ENCODE measurements at regions not wholly inside any gene's neighbourhood (a gene's known extent, or its start where the extent isn't known, plus 50 kb on each side); places are given as distances from the start of the nearest gene placed in this dataset.

DNA sequence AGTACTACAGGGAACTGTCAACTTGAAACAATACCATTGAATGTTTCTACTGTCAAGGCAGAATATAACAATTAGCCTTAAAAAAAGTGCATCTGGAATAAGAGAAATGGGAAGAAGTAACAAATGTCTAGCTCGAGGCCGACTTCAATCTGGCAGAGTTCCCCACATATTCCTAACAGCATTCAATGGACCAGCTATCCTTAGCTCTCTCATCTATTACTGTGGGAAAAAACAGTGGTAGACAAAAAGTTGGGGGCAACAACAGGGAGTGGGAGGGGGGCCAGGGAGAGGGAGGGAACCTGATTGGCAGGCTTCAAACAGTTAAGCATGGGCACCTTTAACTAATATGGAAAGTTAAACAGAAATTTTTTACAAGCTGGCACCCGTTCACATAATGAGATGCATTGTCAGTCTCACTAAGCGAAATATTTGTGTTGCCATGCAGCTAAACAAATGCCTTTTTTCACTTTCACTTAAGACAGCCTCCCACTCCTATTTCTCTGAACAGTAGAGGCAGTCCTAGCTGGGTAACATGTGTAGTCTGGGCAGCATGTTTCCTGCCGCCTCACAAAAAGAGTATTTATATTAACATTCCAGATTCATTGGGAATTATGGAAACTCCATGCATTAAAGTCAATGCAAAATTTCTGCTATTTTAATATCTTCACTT lies 62.2 kb upstream of the SOX6 start:
- no peaks in the 10 kb centered on the region for H3K4me1 ChIP-seq (ENCODE audit: control insufficient read depth, insufficient read depth, low read length)

DNA sequence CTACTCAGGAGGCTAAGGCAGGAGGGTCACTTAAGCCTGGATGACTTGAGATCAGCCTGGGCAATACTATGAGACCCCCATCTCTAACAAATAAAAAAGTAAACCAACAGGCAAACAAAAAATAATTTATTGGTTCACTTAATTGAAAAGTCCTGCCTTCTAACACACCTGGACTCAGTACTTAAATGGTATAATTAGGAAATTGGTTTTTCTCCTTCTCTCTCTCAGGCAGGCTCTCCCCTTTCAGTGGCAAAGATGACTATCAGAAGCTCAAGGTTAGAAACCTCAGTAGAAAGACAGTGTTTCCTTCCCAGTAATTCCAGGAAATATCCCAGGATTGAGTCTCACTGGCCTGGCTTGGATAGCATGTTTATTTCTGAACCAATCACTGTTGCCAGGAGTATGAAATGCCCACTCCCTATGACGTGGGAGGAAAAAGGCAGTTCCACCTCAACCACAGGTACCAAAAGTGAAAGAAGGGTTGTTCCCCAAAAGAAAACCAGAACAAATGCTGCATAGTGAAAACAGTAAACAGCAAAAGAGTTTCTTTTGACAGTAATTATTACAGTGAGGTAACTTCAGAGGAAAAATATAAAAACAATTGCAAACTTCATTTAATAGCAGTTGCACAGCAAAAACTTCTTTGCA lies 56.3 kb upstream of the SOX6 start:
- no peak for TF ChIP-seq IKZF3 (tag by site-specific recombination; IDR thresholded peaks at IDR 0.05)
- no peaks in the 10 kb centered on the region for H3K4me1 ChIP-seq (ENCODE audit: control insufficient read depth, insufficient read depth, low read length)
- no peak overlapping the region for H3K4me3 ChIP-seq (ENCODE audit: low read depth, low read length)
- no peaks in the 10 kb centered on the region for H3K36me3 ChIP-seq (ENCODE audit: control insufficient read depth in 2 of 2, insufficient read depth in 1 of 2, low read length in 2 of 2)
- ChIA-PET CTCF (interaction anchor here (0.7 kb wide), 1 partner anchor 583 kb away, joined by 3 read pairs; no protein-coding TSS in a partner anchor), POLR2A (no interaction called here)
- H3K9me3 ChIP-seq (ENCODE audit: control insufficient read depth, insufficient read depth, low read depth, low read length), result no peaks in the 10 kb centered on the region
- no peak overlapping the region for H3K27ac ChIP-seq (ENCODE audit: extremely low read depth, low read depth, low read length)

More for the DNA sequence above, 62.2 kb upstream of the SOX6 start:
- H3K9me3 ChIP-seq (ENCODE audit: control insufficient read depth, insufficient read depth, low read depth, low read length), result no peaks in the 10 kb centered on the region
- TF ChIP-seq ZBTB20 (tag by site-specific recombination; IDR thresholded peaks at IDR 0.05), result no peak
- no peak overlapping the region for H3K27ac ChIP-seq (ENCODE audit: extremely low read depth, low read depth, low read length)
- H3K4me3 ChIP-seq (ENCODE audit: low read depth, low read length), result no peak overlapping the region
- H3K36me3 ChIP-seq (ENCODE audit: control insufficient read depth in 2 of 2, insufficient read depth in 1 of 2, low read length in 2 of 2), result no peaks in the 10 kb centered on the region
- ChIA-PET POLR2A (no interaction called here), CTCF (no interaction called here)

DNA sequence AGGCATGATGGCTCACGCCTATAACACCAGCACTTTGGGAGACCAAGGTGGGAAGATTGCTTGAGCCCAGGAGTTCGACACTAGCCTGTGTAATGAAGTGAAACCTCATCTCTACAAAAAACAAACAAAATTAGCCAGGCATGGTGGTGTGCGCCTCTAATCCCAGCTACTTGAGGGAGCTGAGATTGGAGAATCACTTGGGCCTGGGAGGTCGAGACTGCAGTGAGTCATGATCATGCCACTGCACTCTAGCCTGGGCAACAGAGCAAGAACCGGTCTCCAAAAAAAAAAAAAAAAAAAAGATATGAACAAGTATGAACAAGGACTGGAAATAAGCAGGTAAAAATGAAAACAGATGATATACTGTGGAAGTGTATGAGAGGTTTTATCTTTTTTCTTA lies 54.1 kb upstream of the SOX6 start:
- peak; percentile 51; the same call in 1 of the 2 replicates for TF ChIP-seq GLIS1 (tag by site-specific recombination; IDR thresholded peaks at IDR 0.05)
- TF ChIP-seq, protein P1, sequence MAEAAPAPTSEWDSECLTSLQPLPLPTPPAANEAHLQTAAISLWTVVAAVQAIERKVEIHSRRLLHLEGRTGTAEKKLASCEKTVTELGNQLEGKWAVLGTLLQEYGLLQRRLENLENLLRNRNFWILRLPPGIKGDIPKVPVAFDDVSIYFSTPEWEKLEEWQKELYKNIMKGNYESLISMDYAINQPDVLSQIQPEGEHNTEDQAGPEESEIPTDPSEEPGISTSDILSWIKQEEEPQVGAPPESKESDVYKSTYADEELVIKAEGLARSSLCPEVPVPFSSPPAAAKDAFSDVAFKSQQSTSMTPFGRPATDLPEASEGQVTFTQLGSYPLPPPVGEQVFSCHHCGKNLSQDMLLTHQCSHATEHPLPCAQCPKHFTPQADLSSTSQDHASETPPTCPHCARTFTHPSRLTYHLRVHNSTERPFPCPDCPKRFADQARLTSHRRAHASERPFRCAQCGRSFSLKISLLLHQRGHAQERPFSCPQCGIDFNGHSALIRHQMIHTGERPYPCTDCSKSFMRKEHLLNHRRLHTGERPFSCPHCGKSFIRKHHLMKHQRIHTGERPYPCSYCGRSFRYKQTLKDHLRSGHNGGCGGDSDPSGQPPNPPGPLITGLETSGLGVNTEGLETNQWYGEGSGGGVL (tag by site-specific recombination; IDR thresholded peaks at IDR 0.05), result no peak
- TF ChIP-seq GFI1B (tag by site-specific recombination; IDR thresholded peaks at IDR 0.05), result peak; percentile 85; the same call in 1 of the 2 replicates
- no peak for TF ChIP-seq KLF16 (tag by site-specific recombination; IDR thresholded peaks at IDR 0.05)
- TF ChIP-seq OSR2 (tag by site-specific recombination; IDR thresholded peaks at IDR 0.05), result peak; percentile 26; the same call in 1 of the 2 replicates
- TF ChIP-seq ZNF394 (tag by site-specific recombination; IDR thresholded peaks at IDR 0.05; ENCODE audit: borderline replicate concordance), result peak; percentile 18; the same call in 1 of the 2 replicates
- TF ChIP-seq KLF7 (tag by site-specific recombination; IDR thresholded peaks at IDR 0.05; ENCODE audit: borderline replicate concordance), result no peak
- POLR2A ChIA-PET, result no interaction called here
- H3K36me3 ChIP-seq (ENCODE audit: control insufficient read depth in 2 of 2, insufficient read depth in 1 of 2, low read length in 2 of 2), result no peaks in the 10 kb centered on the region
- no peak overlapping the region for H3K27ac ChIP-seq (ENCODE audit: extremely low read depth, low read depth, low read length)
- H3K4me3 ChIP-seq (ENCODE audit: low read depth, low read length), result no peak overlapping the region
- no peaks in the 10 kb centered on the region for H3K4me1 ChIP-seq (ENCODE audit: control insufficient read depth, insufficient read depth, low read length)
- H3K9me3 ChIP-seq (ENCODE audit: control insufficient read depth, insufficient read depth, low read depth, low read length), result no peaks in the 10 kb centered on the region
- CTCF ChIA-PET, result no interaction called here

DNA sequence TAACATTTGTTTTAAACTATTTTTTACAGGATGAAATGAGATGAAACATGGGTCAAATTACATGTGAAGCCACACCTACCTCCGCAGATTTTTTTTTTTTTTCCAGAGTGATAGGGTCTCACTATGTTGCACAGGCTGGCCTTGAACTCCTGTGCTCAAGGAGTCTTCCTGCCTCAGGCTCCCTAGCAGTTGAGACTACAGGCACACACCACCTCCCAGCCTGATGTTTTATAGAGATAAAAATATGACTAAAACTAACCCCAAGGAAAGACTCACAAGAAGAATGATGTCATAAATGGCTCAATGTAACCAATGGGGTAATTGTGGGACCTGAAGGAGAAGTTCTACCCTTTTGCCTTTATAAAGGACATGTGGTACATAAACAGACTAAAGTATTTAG lies 52.3 kb upstream of the SOX6 start:
- H3K36me3 ChIP-seq (ENCODE audit: control insufficient read depth in 2 of 2, insufficient read depth in 1 of 2, low read length in 2 of 2), result no peaks in the 10 kb centered on the region
- no peaks in the 10 kb centered on the region for H3K9me3 ChIP-seq (ENCODE audit: control insufficient read depth, insufficient read depth, low read depth, low read length)
- H3K4me3 ChIP-seq (ENCODE audit: low read depth, low read length), result no peak overlapping the region
- TF ChIP-seq, protein P2, sequence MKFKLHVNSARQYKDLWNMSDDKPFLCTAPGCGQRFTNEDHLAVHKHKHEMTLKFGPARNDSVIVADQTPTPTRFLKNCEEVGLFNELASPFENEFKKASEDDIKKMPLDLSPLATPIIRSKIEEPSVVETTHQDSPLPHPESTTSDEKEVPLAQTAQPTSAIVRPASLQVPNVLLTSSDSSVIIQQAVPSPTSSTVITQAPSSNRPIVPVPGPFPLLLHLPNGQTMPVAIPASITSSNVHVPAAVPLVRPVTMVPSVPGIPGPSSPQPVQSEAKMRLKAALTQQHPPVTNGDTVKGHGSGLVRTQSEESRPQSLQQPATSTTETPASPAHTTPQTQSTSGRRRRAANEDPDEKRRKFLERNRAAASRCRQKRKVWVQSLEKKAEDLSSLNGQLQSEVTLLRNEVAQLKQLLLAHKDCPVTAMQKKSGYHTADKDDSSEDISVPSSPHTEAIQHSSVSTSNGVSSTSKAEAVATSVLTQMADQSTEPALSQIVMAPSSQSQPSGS (tag by site-specific recombination; IDR thresholded peaks at IDR 0.05; ENCODE audit: low read depth), result 0 out of 2 replicates have a peak, but pooled peaks have one; percentile 29
- TF ChIP-seq, protein P3, sequence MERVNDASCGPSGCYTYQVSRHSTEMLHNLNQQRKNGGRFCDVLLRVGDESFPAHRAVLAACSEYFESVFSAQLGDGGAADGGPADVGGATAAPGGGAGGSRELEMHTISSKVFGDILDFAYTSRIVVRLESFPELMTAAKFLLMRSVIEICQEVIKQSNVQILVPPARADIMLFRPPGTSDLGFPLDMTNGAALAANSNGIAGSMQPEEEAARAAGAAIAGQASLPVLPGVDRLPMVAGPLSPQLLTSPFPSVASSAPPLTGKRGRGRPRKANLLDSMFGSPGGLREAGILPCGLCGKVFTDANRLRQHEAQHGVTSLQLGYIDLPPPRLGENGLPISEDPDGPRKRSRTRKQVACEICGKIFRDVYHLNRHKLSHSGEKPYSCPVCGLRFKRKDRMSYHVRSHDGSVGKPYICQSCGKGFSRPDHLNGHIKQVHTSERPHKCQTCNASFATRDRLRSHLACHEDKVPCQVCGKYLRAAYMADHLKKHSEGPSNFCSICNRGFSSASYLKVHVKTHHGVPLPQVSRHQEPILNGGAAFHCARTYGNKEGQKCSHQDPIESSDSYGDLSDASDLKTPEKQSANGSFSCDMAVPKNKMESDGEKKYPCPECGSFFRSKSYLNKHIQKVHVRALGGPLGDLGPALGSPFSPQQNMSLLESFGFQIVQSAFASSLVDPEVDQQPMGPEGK (tag by site-specific recombination; IDR thresholded peaks at IDR 0.05), result no peak
- H3K4me1 ChIP-seq (ENCODE audit: control insufficient read depth, insufficient read depth, low read length), result no peaks in the 10 kb centered on the region
- ChIA-PET POLR2A (no interaction called here), CTCF (no interaction called here)
- H3K27ac ChIP-seq (ENCODE audit: extremely low read depth, low read depth, low read length), result no peak overlapping the region
